Limb (tissue), 2 donors: ENCODE measurements at regions not wholly inside any gene's neighbourhood (a gene's known extent, or its start where the extent isn't known, plus 50 kb on each side); places are given as distances from the start of the nearest gene placed in this dataset.

Experiments
- DNase-seq, 2 donors: peaks; one replicate each; pipeline ENCODE4 v3.0.0-alpha.2; 2016; ENCODE audit errors: extremely low spot score in 2 of 2

DNA sequence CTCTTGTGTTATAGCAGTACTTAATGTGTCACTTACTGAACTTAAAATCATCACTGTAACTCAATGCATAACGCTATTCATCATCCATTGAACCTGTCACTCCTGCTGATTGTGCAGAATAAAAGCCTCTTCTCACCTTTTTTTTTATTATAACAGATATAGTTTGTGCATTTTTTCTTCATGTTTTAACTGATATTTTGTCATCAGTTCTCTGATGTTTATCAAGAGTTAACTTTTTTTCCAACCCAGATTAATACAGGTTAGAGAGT is 100.4 kb downstream of the SLIT2 start:
- DNase-seq: no peak

DNA sequence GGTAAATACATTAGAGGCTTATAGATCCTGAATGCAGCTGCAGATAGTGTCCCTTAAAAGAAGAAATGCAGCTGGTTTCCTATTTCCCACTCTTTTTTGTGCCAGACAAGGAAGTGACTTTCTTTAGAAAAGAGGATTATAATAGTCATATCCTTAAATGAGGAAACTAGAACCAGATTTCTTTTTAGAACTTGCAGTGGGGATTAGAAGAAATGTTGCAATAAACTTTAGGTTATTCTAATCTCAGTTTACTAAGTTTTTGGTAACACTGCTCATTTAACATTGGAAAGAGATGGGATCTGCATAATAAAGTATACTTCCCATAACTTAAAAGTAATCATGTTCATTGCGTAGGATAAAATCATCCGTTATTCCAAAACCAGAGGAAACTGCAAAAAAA is 101.9 kb downstream of the SLIT2 start:
- DNase-seq: no peak

DNA sequence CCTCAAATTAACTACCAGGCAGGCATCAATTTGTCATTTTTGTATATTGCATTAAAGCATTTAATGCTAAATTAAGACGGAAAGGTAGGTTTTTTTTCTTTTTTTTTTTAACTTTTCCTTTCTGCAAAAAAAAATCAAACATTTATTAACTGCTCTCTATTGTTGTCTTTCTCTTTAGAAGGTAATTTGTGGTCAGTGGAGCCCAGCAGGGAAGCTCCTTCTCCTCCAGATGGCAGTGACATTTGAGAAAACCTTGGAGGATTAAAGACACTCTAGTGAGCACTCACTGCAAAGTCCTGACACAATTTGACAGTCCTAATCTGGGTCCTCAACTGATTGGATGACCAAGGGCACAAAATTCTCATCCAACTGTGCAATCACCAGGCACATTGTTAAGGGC is 102.4 kb downstream of the SLIT2 start:
- DNase-seq: no peak

DNA sequence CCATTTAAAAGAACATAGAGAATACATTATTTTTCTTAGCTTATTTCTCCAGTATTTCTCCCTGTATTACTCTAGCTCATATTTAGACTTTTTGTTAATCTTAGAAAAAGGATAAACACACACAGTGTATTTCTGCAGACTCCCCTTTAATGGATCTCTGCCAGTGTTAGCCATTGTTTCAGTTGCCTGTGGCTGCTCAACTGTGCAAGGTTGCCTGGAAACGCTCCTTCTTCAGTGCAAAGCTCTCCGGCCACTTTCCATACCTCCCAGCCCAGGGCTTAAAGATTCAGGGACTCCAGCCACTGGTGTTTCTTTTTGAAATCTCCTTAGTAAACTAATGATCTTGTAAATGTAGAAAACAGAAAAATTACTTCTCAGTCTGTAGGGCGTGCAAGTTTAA is 104.9 kb downstream of the SLIT2 start:
- no peak for DNase-seq

DNA sequence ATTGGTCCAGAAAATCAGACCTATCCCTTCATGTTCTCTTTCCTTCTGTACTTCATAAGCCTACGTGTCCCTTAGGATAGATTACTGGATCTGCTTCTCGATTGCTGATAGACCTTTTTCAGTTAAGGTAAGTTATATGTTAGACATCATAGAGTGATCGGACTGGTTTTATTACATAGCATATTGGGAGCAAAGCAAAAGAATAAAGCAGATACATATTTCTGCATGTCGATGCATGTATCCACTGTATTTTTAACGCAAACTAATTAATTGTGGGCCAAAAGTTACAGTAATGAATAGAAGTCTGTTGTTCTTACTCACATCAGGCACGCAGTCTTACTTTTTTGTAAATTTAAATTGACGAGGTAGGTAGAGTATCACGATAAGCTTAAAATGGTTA is 106.4 kb downstream of the SLIT2 start:
- DNase-seq: no peak

DNA sequence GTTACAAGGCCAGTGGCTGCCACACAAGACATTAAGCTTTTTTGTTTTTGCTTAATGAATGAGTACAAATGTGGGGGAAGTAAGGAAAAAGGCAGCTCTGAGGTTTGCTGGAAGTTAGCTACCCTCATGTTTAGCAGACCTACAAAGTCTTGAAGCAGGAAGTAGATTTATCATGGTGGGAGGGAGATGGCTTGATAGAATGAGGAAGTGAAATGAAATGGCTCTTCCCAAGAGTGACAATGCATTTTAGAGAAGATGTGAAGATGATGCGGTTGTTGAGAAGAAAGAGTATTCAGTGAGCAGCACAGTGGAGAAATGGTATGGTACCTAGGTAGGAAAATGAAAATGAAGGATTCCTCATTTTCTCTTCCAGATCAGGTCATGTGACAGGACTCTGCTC is 108.0 kb downstream of the SLIT2 start:
- DNase-seq: no peak

DNA sequence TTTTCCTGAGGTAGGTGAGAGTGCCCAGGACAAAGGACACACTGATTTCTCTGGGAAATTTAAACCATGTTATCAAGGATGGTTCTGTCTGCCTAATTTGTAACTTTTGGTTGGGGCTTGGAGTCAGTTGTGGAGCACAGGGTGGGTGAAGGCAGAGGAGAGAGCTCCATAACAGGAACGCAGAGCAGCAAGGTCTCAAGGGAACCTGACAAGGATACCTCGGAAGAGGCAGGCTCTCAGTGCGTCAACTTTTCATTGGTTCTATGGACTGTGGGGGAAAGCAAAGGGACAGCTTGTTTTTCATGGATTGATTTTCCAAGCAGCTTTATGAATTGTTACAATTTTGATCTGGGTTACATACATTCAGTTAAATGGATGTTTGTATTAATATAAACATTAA is 110.4 kb downstream of the SLIT2 start:
- no peak for DNase-seq

DNA sequence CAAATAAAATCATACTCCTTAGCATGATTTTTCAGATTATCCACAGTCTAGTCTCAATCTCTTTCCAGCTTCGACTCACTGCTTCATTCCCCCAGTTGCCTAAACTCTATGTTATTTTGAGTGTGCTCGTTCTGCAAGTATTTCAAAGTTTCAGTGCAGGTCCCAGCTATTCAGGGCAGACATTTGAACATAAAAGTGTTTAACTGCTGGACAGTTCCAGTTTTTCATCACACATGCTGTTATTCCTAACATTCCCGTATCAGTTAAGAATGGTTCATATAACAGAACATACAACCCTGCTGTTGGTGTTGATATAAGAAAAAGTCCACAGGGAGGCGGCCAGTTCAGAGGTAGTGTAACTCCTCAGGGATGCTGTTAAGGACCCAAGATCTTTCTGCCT is 113.3 kb downstream of the SLIT2 start:
- DNase-seq: no peak

DNA sequence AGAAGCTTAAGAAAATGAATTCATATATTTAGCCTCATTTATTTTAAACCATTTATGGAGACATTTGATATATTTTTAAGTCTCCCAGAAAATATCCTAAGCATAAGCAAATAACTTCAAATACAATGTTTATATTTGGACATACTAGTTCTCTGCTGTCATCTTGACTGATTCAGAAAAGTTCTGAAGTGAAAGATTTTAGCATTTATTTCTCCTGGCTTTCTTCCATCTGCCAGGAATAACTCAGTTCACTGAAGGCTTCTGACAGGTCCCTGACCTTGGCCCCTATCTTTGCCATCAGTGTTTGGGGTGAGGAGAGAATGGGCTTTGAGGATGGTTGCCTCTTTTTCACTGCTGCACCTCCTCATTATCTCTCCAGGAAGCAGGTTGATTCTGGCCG is 115.7 kb downstream of the SLIT2 start:
- DNase-seq: no peak

DNA sequence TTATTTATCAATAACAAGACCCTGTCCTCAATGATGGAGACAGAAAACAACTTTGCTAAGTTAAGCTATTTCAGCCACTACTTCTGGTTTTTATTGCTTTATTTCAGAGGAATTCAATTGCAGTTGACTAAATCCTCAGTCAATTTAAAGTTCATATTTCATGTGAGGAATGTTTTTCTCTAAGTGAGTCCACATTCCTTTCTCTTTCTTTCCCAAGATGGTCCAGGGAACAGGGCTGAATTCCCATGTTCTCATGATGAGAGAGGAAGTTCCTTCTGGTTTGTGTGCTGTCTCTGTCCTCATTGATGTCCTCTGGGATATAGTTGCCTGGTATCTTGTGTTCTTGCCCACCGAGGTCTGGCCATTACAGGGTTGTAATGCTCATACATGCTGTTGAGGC is 117.2 kb downstream of the SLIT2 start:
- peak in 1 of 2 donors; percentile 15 for DNase-seq

DNA sequence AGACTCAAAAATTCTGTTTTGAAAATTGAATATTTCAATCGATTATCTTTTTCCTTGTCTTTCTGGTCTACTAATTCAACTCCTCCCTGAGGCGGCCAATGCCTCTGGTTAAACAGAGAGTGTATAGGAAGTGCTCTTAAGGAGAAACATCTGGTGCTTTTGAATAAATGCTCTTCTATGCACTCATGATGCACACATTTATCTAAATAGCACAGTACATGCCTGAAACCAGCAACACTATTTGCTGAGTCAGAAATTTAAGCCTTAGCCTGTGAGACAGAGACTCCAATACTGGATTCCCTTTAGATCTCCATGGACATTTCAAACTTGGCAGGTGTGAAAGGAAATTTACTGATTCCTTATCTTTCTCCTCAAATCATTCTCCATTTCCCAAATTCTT is 118.6 kb downstream of the SLIT2 start:
- DNase-seq: peak in 1 of 2 donors; percentile 26

DNA sequence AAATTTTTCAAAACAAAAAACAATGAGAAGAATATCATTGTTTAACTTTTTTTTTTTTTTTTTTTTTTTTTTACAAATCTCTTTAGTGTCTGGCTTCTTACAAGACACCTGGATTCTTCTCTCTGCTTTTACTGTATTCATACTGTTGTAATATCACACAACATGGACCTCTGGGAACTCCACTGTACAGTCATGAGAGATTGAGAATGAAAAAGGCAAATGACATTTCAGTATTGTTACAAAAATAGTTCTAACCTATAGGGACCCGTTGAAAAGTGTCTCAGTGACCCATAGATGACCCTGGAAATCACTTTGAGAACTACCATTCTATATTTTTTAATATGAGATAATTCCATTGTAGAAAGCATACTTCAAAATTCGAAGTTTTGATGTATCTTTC is 124.4 kb downstream of the SLIT2 start:
- no peak for DNase-seq

DNA sequence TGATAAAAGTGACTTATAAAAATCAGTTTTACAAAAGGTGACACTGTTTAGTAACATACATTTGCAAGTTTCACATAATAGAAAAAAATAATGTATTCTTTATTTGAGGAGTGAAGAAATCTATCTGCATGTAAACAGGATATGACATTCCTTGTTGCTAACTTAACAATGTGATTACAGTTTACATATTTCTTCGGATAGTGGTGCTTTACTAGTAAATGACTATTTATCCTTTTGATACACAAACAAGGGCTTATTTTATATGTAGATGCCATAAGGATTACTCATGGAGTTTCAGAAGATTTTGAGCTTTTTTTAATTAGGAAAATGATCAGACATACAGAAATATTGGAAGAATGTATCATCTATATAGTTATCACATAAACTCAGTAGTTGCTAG is 126.5 kb downstream of the SLIT2 start:
- DNase-seq: no peak

DNA sequence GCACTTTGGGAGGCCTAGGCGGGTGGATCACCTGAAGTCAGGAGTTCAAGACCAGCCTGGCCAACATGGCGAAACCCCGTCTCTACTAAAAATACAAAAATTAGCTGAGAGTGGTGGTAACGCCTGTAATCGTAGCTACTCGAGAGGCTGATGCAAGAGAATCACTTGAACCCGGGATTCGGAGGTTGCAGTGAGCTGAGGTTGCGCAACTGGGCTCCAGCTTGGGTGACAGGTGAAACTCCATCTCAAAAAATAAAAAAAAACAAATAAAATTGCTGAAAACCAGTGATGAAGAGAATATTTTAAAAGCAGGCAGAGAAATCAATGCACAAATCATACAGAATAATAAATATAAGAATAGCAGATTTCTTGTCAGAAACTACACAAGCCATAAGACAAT is 129.3 kb downstream of the SLIT2 start:
- DNase-seq: no peak

DNA sequence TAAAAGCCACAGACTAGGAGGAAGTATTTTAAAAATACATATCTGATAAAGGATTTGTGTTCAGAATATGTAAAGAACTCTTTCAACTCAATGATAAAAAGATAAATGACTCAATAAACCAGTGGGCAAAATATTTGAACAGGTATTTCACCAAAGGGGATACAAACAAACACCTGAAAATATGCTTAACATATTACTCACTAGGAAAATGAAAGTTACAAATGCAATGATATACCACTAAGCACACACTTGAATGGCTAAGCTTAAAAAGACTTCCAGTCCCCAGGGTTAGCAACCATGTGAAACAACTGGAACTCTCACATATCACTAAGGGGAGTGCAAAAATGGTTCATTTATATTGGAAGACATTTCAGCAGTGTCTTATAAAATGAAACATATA is 131.6 kb downstream of the SLIT2 start:
- no peak for DNase-seq

DNA sequence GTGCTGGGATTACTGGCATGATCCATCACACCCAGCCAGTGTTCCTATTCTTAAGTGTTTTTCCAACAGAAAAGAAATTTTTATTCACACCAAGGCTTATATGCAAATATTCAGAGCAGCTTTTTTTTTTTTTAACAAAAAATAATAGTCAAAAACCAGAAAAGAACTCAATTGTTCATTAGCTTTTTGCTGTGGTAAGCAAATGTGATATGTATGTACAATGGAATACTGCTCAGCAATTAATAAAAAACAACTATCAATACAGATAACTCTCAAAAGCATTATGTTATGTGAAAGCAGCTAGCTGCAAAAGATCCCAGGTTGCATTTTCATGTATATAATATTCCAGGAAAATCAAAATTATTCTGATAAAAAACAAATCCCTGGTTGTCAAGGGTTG is 132.3 kb downstream of the SLIT2 start:
- no peak for DNase-seq

DNA sequence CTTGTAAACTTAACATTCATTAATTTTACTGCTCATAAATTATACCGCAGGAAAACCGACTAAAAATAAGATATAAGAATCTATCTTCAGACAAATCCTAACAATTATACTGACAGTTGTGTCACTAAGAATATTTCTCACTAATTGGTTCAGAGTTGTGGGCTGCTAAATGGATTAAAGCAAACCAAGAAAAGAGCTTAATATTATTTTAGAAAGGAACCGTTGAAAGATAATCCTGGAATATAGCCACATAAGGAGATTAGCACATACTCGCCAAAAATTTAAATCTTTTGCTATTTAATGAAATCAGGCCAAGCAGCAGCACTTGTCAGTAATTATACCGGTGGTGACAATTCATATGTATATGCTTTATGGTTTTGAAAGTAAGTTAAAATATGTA is 132.8 kb downstream of the SLIT2 start:
- DNase-seq: no peak

DNA sequence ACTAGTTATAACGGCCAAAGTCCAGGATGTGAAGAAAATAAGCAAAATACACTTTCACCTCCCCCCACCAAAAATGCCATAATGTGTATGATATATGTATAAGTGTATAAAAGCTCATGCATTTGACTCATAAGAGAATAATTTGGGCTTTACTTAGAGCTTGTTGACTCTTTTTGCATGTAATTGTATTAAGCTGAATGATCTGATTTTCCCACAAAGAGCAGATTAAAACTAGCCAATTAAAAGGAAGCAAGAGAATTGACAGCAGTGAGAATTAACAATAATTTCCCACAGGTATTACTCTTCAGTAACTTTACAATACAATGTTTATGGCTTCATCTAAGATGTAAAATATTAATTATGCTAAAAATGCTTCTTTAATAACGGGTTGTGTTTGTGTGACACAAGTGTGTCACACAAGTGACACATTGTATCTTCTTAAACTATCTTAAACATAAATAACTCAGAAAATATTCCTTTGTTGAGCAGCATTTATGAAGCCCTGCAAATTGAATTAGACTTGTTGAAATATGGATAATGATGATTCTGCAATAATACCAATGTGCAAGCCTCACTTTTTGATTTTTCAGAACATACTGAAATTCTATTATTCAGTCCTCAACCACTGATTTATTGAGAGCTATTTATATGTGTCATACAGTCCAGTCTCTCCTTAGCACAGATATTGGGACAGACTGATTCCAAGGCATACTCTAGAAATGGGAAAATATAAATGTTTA is 134.5 kb downstream of the SLIT2 start:
- no peak for DNase-seq

DNA sequence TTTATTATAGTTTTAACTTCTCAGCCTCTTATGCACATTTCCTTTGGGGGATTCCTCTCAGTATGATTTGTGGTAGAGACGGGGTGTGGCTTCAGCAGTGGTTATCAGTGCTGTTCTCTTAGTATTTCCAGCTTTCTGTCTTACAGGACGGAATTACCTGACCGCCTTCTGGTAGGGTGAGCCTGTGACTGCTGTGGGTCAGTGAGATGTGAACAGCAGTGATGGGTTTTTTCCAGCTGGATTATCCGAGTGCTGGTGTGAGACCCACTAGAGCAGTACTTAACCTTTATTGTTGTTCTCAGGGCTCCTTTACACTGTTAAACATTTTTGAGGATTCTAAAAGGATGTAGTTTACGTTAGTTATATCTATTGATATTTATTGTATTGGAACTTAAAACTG is 135.2 kb downstream of the SLIT2 start:
- no peak for DNase-seq

DNA sequence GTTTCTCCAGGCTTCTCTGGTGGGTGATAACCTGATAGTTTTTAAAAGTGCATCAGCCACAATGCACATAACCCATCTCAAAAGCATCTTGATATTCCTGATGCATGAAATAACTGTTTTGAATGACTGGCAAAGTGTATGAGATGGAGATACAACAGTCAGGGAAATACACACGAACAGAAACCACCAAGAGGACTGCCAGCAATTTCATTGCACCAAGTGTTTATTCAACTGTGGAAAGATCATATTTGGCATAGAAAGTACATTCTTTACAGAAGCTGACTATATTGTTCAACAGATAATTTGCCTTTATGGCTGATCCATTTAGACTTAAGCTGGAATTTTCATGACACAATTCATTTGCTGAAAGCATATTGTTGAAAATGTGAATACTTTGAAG is 139.5 kb downstream of the SLIT2 start:
- DNase-seq: no peak

DNA sequence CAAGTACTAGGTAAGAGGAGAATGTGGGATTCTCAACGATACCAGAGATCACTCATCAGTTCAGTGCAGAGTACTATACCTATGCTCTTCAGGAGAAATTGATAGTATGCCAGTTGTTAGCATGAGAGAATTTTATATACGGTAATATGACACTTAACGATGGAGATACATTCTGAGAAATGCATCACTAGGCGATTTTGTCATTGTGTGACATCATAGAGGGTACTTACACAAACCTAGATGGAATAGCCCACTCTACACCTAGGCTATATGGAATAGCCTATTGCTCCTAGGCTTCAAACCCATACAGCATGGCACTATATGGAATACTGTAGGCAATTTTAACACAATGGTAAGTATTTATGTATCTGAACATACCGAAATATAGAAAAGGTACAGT is 140.2 kb downstream of the SLIT2 start:
- no peak for DNase-seq

DNA sequence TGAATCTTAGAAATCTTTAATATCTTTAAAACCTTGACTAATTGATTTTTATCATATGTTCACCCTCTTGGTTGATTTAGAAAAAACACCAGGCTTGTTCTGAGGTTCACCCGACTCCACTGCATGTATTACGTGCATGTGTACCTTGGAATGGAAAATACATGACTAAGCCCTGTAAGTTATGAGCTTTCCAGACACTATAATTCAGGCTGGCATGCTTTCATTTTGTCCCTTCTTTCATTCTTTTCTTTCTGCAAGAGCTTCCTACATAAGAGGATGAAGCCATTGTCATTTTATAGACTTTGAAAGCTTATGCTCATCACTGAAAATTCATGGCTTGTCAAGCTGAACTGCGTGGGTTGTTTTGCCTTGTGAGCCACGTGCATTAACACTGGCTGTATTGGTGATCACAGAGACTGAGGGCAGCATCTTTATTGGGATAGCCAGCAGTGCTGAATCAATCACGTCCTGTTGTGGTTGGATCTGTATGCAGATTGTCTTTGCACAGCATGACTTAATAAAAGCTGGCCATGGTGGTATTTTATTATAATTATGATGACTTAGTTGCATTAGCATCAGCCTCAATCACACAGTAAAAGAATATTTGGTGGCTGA is 141.9 kb downstream of the SLIT2 start:
- DNase-seq: no peak

DNA sequence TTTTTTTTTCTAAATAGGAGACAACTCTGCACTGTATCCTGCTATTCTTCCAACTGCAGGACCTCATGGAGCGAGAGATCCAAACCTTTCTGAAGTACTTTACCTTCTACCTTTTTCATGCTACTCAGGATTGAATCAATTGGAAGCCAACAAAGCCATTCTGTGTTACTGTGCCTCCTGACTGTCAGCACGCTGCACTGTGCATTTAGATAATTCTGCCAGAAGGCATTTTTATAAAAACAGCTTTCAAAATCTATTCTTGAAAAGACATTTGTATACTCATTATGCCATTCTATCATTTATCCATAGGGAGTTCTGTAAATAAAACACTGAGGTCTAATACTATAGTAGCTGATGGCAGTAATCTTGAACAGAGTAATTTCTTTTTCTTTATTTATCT is 142.8 kb downstream of the SLIT2 start:
- no peak for DNase-seq
